ENCODE measurements at regions not wholly inside any gene's neighbourhood (a gene's known extent, or its start where the extent isn't known, plus 50 kb on each side); places are given as distances from the start of the nearest gene placed in this dataset.

- peak; percentile 58 for DNase-seq (ENCODE audit: low read depth)
Measured at GRCh38 chr13:23488442-23488841, 54.9 kb upstream of the SACS start.

GRCh38 chr13:23496255-23496654, 62.8 kb upstream of the SACS start:
- no peak for DNase-seq (ENCODE audit: low read depth)

DNA sequence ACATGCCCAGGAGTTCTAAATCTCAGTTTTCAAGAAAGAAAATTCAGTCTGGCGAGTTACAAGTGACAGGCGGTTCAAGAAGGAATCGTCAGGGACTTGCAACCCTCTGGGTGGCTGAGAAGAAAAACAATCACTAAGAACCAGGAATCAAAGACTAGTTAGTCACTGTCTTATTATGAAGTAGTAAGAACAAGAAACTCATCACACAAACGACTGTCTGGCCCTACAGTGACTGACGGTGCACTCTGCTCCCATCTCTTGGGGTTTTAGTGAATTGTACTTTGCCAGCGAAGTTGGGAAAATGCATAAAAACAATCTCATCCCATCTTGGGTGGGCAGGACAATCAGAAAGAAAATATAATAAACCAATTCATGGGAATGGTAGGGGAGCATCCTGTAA, 63.7 kb upstream of the SACS start:
- no peak for DNase-seq (ENCODE audit: low read depth)

- peak; percentile 42 for DNase-seq (ENCODE audit: low read depth)
Measured at GRCh38 chr13:23500849-23501248, 67.3 kb upstream of the SACS start.

DNA sequence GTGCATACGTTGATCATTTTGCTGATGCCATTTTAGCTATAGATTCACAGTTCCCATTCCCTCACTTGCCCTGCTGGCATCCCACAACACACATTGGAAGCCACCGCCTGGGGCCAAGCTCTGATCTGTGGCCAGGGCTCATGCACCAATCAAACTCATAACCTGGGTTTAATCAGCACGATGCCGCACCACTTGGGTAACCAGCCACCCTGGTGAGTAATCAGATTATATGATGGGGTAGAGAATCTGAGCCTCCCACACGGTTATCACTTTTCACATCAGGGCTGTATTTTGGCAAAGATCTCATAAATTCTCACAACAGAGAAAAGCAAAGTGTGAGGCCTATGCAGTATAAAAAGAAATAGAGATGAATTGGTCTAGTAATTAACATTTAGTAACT, 66.0 kb upstream of the TNFRSF19 start:
- DNase-seq (ENCODE audit: low read depth) = no peak

DNA sequence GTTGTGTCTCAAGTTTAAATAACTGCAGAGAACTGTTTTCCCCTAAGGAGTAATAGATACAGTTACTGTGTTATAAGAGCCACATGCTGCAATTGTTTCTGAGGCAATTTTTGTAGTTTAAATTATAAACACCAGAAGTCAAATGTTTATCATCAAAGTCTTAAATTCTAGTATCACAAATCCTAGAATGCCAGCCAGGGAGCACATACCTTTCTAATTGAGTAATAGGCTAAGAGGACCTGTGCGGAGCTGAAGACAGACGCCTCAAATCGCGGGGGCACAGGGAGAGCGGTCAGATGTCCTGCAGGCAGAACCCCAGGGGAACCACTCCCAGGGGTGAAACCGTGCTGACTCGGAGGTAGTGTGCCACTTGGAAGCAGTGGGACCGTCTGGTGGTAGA, 65.2 kb upstream of the TNFRSF19 start:
- no peak for DNase-seq (ENCODE audit: low read depth)

- DNase-seq (ENCODE audit: low read depth) = no peak
Measured at GRCh38 chr13:23506071-23506806, 64.0 kb upstream of the TNFRSF19 start.

DNA sequence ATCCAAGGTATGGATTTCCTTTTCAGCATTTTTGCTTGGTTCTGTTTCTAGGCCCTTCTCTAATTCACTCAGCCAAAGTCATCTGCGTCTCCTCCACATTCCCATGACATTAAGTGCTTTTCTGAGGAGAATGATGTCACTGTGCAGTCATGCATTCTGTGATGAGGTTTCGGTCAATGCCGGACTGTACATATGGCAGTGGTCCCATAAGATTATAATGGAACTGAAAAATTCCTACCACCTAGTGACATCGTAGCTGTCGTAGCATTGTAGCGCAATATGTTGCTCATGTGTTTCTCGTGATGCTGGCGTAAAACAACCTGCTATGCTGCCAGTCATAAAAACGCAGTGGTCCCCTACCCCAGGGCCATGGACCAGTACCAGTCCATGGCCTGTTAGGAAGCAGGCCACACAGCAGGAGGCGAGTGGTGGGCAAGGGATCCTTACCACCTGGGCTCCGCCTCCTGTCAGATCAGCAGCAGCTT, 63.4 kb upstream of the TNFRSF19 start:
- peak; percentile 29 for DNase-seq (ENCODE audit: low read depth)

GRCh38 chr13:23509781-23510543, 60.2 kb upstream of the TNFRSF19 start:
- DNase-seq (ENCODE audit: low read depth) = peak; percentile 72

DNA sequence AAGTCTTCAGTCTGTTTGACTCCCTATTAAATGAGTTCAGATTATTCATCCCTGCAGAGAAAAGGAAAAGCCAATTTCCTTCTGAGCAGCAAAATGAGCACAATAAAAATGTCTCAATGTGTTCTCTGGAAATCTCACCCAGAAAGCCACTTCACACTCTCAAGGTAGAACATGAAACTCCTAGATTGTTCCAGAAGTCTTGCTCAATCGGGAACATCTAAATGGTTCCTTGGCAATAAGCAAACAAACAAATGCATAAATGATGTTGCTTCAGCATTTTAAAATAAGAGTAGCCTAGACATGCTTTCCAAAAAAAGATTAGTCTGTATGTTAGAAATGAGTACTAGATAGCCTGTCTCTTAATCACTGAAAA, 59.7 kb upstream of the TNFRSF19 start:
- DNase-seq (ENCODE audit: low read depth) = no peak

- DNase-seq (ENCODE audit: low read depth) = peak; percentile 49
Measured at GRCh38 chr13:23510979-23511735, 59.1 kb upstream of the TNFRSF19 start.

- no peak for DNase-seq (ENCODE audit: low read depth)
Measured at GRCh38 chr13:23512762-23513395, 57.3 kb upstream of the TNFRSF19 start.

GRCh38 chr13:23513455-23513854, 56.8 kb upstream of the TNFRSF19 start:
- no peak for DNase-seq (ENCODE audit: low read depth)

- no peak for DNase-seq (ENCODE audit: low read depth)
Measured at GRCh38 chr13:23514076-23514475, 56.1 kb upstream of the TNFRSF19 start.

DNA sequence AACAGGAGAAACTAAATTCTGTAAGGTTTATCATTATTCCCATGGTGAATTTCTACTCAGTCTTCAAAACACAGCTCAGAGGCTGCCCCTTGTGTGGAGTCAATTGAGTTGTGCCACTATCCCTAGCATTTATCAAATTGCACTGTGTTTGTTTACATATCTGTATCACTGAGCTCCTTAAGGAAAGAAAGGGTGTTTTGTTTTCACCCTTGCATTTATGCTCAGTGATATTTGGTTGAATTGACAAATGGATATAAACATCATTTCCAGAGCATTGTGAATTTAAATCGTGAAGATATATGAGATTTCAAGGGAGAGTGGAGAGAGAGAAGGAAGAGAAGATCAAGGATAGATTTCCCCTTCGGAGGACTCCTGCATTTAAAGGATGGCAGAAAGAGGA, 55.1 kb upstream of the TNFRSF19 start:
- DNase-seq (ENCODE audit: low read depth) = no peak

DNA sequence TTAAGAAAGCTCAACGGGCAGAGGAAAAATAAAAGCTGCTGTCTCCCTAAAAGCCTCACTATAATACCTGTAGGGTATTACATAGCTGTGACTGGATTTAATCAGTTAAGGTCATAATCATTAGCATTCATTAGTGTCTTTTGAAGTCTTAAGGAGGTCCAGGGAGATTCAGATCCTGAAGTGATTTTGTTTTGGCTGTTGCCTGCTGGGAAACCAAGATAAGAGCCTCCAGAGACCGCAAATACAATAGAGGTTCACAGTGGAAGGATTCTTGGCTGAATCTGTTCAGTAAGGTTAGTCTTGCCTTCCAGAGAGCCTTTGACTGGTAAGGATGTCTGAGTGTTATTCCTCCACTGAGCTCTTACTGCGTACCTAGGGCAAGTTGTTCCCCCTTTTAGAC, 54.0 kb upstream of the TNFRSF19 start:
- no peak for DNase-seq (ENCODE audit: low read depth)

DNA sequence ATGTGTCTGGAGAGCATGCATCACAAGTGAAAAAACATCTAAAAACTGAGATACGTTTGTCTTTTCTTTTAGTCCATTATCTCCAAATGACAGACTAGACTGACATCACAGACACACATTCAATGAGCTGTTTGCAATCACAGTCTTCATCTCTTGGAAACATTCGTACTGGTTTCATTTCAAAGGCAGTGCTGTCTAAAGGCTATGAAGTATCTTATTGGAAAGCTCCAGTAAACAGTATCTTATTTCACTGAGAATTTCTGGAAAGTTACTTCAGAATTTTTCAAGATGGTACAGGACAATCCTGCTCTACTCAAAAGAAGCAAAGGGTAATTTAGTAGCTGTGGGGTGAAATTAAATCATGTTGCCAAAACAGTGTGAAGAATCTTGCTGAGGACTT, 53.5 kb upstream of the TNFRSF19 start:
- DNase-seq (ENCODE audit: low read depth) = no peak

DNA sequence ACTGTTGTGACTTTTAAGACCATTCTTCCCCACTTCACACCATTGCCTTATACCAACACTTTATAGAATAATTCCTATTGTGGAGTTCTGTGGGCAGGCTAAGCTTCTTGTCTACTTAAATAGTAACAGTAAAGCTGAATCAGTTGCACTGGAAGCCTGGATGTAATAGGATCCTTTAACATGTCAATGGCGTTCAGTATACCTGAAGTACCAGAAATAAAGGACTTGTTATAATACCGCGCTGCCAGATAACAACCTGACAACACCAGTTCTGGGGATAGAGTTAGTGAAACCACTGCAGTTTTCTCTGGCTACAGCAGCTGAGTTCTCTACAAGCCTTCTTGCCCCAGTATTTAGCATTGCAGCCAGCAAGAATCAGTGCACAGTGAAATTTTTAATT, 52.0 kb upstream of the TNFRSF19 start:
- no peak for DNase-seq (ENCODE audit: low read depth)

All from HT1080 (cell line).